H9 (cell line): ENCODE measurements at regions not wholly inside any gene's neighbourhood (a gene's known extent, or its start where the extent isn't known, plus 50 kb on each side); places are given as distances from the start of the nearest gene placed in this dataset.

Source experiments
- DNase-seq: peaks from one replicate; pipeline ENCODE4 v3.0.0-alpha.2; 2017
- H2AFZ ChIP-seq: one replicate; pipeline ENCODE4 v1.6.1; 2013; ENCODE audit warnings: mild to moderate bottlenecking, low read length, control low read depth, moderate library complexity
- H2AK5ac ChIP-seq: 2 replicates; pipeline ENCODE4 v1.6.1; 2013; ENCODE audit warnings: low read length, control low read depth, mixed read lengths; ENCODE audit not compliant: insufficient read length
- H2BK120ac ChIP-seq: one replicate; pipeline ENCODE4 v1.6.1; 2013; ENCODE audit warnings: low read depth, mild to moderate bottlenecking, low read length, control low read depth, inconsistent platforms; ENCODE audit not compliant: poor library complexity, severe bottlenecking
- H2BK12ac ChIP-seq: 2 replicates; pipeline ENCODE4 v1.6.1; 2013; ENCODE audit warnings: low read length, control low read depth, mixed read lengths, low read depth; ENCODE audit not compliant: insufficient read length
- H2BK15ac ChIP-seq: 2 replicates; pipeline ENCODE4 v1.6.1; 2013; ENCODE audit warnings: low read depth, low read length, control low read depth
- H2BK20ac ChIP-seq: one replicate; pipeline ENCODE4 v1.6.1; 2013; ENCODE audit warnings: low read depth, mild to moderate bottlenecking, low read length, control low read depth, inconsistent platforms; ENCODE audit not compliant: poor library complexity, severe bottlenecking
- H2BK5ac ChIP-seq: 2 replicates; pipeline ENCODE4 v1.6.1; 2013; ENCODE audit warnings: low read length, control low read depth, mixed read lengths; ENCODE audit not compliant: insufficient read length
- H3K14ac ChIP-seq: 2 replicates; pipeline ENCODE4 v1.6.1; 2013; ENCODE audit warnings: low read length, control low read depth; ENCODE audit not compliant: insufficient read depth
- H3K18ac ChIP-seq: 2 replicates; pipeline ENCODE4 v1.6.1; 2013; ENCODE audit warnings: low read depth, mild to moderate bottlenecking, mixed read lengths, low read length, control low read depth; ENCODE audit not compliant: insufficient read length
- H3K23ac ChIP-seq: 2 replicates; pipeline ENCODE4 v1.6.1; 2013; ENCODE audit warnings: low read length, control low read depth, mixed read lengths, low read depth; ENCODE audit not compliant: insufficient read length
- H3K23me2 ChIP-seq: 2 replicates; pipeline ENCODE4 v1.6.1; 2013; ENCODE audit warnings: low read depth, mild to moderate bottlenecking, mixed read lengths, low read length, control low read depth; ENCODE audit not compliant: insufficient read length, poor library complexity, severe bottlenecking
- H3K27ac ChIP-seq: 2 replicates; pipeline ENCODE4 v1.5.1; 2013; ENCODE audit warnings: low read length, control low read depth, mixed read lengths, low read depth; ENCODE audit not compliant: insufficient read length
- H3K27me3 ChIP-seq: 2 replicates; pipeline ENCODE4 v1.6.1; 2013; ENCODE audit warnings: low read length, control low read depth, inconsistent platforms; ENCODE audit not compliant: insufficient read depth
- H3K4ac ChIP-seq: 2 replicates; pipeline ENCODE4 v1.6.1; 2013; ENCODE audit warnings: low read depth, mild to moderate bottlenecking, control low read depth, inconsistent platforms, low read length, moderate library complexity
- H3K4me1 ChIP-seq: 2 replicates; pipeline ENCODE4 v1.6.1; 2013; ENCODE audit warnings: low read length, control low read depth, inconsistent platforms; ENCODE audit not compliant: insufficient read depth
- H3K4me2 ChIP-seq: 2 replicates; pipeline ENCODE4 v1.6.1; 2013; ENCODE audit warnings: low read length, control low read depth, mixed read lengths; ENCODE audit not compliant: insufficient read length, insufficient read depth
- H3K56ac ChIP-seq: 2 replicates; pipeline ENCODE4 v1.6.1; 2013; ENCODE audit warnings: low read depth, mild to moderate bottlenecking, mixed read lengths, low read length, control low read depth; ENCODE audit not compliant: insufficient read length
- H3K79me1 ChIP-seq: 2 replicates; pipeline ENCODE4 v1.6.1; 2013; ENCODE audit warnings: low read depth, mild to moderate bottlenecking, moderate library complexity, low read length, control low read depth, inconsistent platforms; ENCODE audit not compliant: insufficient read depth, poor library complexity, severe bottlenecking
- H3K79me2 ChIP-seq: 2 replicates; pipeline ENCODE4 v1.6.1; 2013; ENCODE audit warnings: low read length, control low read depth, inconsistent platforms; ENCODE audit not compliant: insufficient read depth
- H3K9ac ChIP-seq: 2 replicates; pipeline ENCODE4 v1.6.1; 2013; ENCODE audit warnings: low read length, control low read depth, mixed read lengths; ENCODE audit not compliant: insufficient read length; ENCODE audit errors: extremely low read depth
- H3K9me3 ChIP-seq: one replicate; pipeline ENCODE4 v1.6.1; 2013; ENCODE audit warnings: low read depth, low read length, inconsistent platforms; ENCODE audit not compliant: control insufficient read depth
- H3T11ph ChIP-seq: one replicate; pipeline ENCODE4 v1.6.1; 2013; ENCODE audit warnings: mild to moderate bottlenecking, low read length, control low read depth, inconsistent platforms
- H4K20me1 ChIP-seq: one replicate; pipeline ENCODE4 v1.6.1; 2013; ENCODE audit not compliant: control insufficient read depth, insufficient read length, insufficient read depth
- H4K5ac ChIP-seq: 2 replicates; pipeline ENCODE4 v1.6.1; 2013; ENCODE audit warnings: low read depth, mild to moderate bottlenecking, mixed read lengths, low read length, control low read depth; ENCODE audit not compliant: insufficient read length
- H4K8ac ChIP-seq: replicated peaks from 2 replicates; pipeline ENCODE4 v1.6.1; 2013; ENCODE audit warnings: low read length, control low read depth, mixed read lengths, low read depth; ENCODE audit not compliant: insufficient read length
- H4K91ac ChIP-seq: 2 replicates; pipeline ENCODE4 v1.6.1; 2013; ENCODE audit warnings: low read depth, mild to moderate bottlenecking, moderate library complexity, mixed read lengths, low read length, control low read depth; ENCODE audit not compliant: insufficient read length
- H3K27ac Mint-ChIP-seq, 3 experiments: 2 replicates in 2 of 3; 3 replicates in 1 of 3; pipeline ENCODE4 v1.8.0; 2020 to 2021; ENCODE audit warnings: mixed read lengths in 3 of 3, mild to moderate bottlenecking in 1 of 3, moderate library complexity in 1 of 3
- H3K27me3 Mint-ChIP-seq: 2 replicates; pipeline ENCODE4 v1.8.0; 2021; ENCODE audit warnings: low read depth, mild to moderate bottlenecking, moderate library complexity, mixed read lengths
- H3K36me3 Mint-ChIP-seq, 3 experiments: 2 replicates in 2 of 3; 3 replicates in 1 of 3; pipeline ENCODE4 v1.8.0; 2020 to 2021; ENCODE audit warnings: low read depth in 3 of 3, mixed read lengths in 3 of 3; ENCODE audit not compliant: insufficient read depth in 1 of 3
- H3K4me1 Mint-ChIP-seq, 2 experiments: 2 replicates each; pipeline ENCODE4 v1.8.0; 2020; ENCODE audit warnings: mixed read lengths in 2 of 2
- H3K4me3 Mint-ChIP-seq, 2 experiments: 2 replicates in 1 of 2; 3 replicates in 1 of 2; pipeline ENCODE4 v1.8.0; 2020 to 2021; ENCODE audit warnings: mild to moderate bottlenecking in 2 of 2, mixed read lengths in 2 of 2, moderate library complexity in 1 of 2
- H3K9me3 Mint-ChIP-seq, 2 experiments: 2 replicates in 1 of 2; 3 replicates in 1 of 2; pipeline ENCODE4 v1.8.0; 2020; ENCODE audit warnings: mild to moderate bottlenecking in 2 of 2, mixed read lengths in 2 of 2, moderate library complexity in 1 of 2
- WGBS: extraction: QIAGEN DNeasy Blood & Tissue Kit; methylation state at CpG from one replicate; pipeline ENCODE4 v1.1.7; 2013; ENCODE audit warnings: missing lambda C conversion rate, low lambda C conversion rate, mixed read lengths; ENCODE audit not compliant: insufficient read length; ENCODE audit errors: extremely low coverage; 5-methylcytosine and 5-hydroxymethylcytosine counted together
- TF ChIP-seq, protein P1 (sequence below): fragments of 200-600 bp; sonication (generic); conservative IDR thresholded peaks from 3 replicates; pipeline ENCODE4 v1.8.0; 2021; ENCODE audit warnings: antibody characterized with exemption, mild to moderate bottlenecking

DNA sequence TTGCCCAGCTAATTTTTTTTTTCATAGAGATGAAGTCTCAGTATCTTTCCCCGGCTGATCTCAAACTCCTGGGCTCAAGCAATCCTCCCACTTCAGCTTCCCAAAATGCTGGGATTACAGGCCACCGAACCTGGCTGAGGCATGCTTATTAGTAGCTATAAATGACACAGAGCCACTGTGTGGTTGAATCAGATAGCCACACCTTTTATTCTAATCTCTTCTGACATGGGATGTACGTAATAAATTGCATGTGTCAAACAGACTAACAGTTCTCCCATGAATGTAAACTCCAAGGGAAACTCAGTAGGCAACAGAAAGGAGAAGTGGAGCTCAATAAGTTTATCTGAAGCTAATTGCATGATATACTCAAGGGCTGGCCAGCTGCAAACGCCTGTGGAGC, 139.8 kb upstream of the VCX3A start:
- Histone ChIP-seq H2BK15ac (no peak overlapping the region), H3K4me1 (no peaks in the 10 kb centered on the region; the same call in 1 of the 2 replicates), H2BK12ac (no peak overlapping the region), H3K23me2 (no peaks in the 10 kb centered on the region), H3K56ac (no peak overlapping the region), H3K14ac (no peak overlapping the region), H2BK5ac (no peak overlapping the region), H4K8ac (no peak overlapping the region), H4K20me1 (no peaks in the 10 kb centered on the region), H3K9me3 (no peaks in the 10 kb centered on the region), H2AFZ (no peak overlapping the region), H3K9ac (no peak overlapping the region), H3K79me2 (no peaks in the 10 kb centered on the region), H2BK120ac (no peak overlapping the region), H2BK20ac (no peak overlapping the region), H4K5ac (no peak overlapping the region), H2AK5ac (no peak overlapping the region), H3K18ac (no peak overlapping the region), H3K4me2 (no peak overlapping the region), H3K27me3 (no peaks in the 10 kb centered on the region), H4K91ac (no peak overlapping the region), H3K27ac (no peak overlapping the region), H3K79me1 (no peaks in the 10 kb centered on the region), H3K4ac (no peak overlapping the region), H3T11ph (no peak overlapping the region), H3K23ac (no peak overlapping the region)
- Mint-ChIP-seq H3K27me3 (no peaks in the 10 kb centered on the region), H3K36me3 (peaks cover 0 to 16% (median 0%) of the 10 kb centered on the region in 3 experiments; a peak in 3 of 7 replicates), H3K27ac (no peak overlapping the region), H3K4me1 (peaks cover 13 to 14% of the 10 kb centered on the region in 2 experiments), H3K4me3 (no peak overlapping the region), H3K9me3 (peaks cover 0 to 2% of the 10 kb centered on the region in 2 experiments; a peak in 1 of 5 replicates)
- DNase-seq = no peak
- TF ChIP-seq, protein P1, sequence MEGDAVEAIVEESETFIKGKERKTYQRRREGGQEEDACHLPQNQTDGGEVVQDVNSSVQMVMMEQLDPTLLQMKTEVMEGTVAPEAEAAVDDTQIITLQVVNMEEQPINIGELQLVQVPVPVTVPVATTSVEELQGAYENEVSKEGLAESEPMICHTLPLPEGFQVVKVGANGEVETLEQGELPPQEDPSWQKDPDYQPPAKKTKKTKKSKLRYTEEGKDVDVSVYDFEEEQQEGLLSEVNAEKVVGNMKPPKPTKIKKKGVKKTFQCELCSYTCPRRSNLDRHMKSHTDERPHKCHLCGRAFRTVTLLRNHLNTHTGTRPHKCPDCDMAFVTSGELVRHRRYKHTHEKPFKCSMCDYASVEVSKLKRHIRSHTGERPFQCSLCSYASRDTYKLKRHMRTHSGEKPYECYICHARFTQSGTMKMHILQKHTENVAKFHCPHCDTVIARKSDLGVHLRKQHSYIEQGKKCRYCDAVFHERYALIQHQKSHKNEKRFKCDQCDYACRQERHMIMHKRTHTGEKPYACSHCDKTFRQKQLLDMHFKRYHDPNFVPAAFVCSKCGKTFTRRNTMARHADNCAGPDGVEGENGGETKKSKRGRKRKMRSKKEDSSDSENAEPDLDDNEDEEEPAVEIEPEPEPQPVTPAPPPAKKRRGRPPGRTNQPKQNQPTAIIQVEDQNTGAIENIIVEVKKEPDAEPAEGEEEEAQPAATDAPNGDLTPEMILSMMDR = no peak
- no CpG with 5 or more reads among the region's 4 CpGs for WGBS
